HepG2 (cell line): ENCODE measurements at regions not wholly inside any gene's neighbourhood (a gene's known extent, or its start where the extent isn't known, plus 50 kb on each side); places are given as distances from the start of the nearest gene placed in this dataset.

Experiments used
- EP300 ChIP-seq, 3 experiments: sonication (generic) in 1 of 3; formaldehyde crosslinking in 1 of 3; IDR thresholded peaks; 2 replicates each; pipeline versions ENCODE4 v1.5.1 to v1.6.1; 2011 to 2020; ENCODE audit warnings: low read depth in 2 of 3, low read length in 2 of 3, borderline replicate concordance in 1 of 3, improper control_type of control experiment in 1 of 3, mild to moderate bottlenecking in 1 of 3, missing genetic modification reagents in 1 of 3, moderate library complexity in 1 of 3
- FOXM1 ChIP-seq: sonication (generic); formaldehyde crosslinking; IDR thresholded peaks from 2 replicates; pipeline ENCODE4 v1.5.0; 2020; ENCODE audit warnings: missing genetic modification reagents
- HIVEP1 ChIP-seq: sonication (generic); formaldehyde crosslinking; IDR thresholded peaks from 2 replicates; pipeline ENCODE4 v1.4.0; 2020; ENCODE audit warnings: mild to moderate bottlenecking, missing genetic modification reagents
- KMT2B ChIP-seq: IDR thresholded peaks from 2 replicates; pipeline ENCODE4 v1.6.1; 2016; ENCODE audit warnings: missing genetic modification reagents, missing compliant biosample characterization
- MBD4 ChIP-seq: IDR thresholded peaks from 2 replicates; pipeline ENCODE4 v1.6.1; 2012; ENCODE audit warnings: low read length, inconsistent platforms, borderline replicate concordance
- MEF2D ChIP-seq: sonication (generic); formaldehyde crosslinking; IDR thresholded peaks from 2 replicates; pipeline ENCODE4 v1.5.1; 2020; ENCODE audit warnings: mild to moderate bottlenecking, missing genetic modification reagents
- NFYB ChIP-seq: sonication (generic); formaldehyde crosslinking; IDR thresholded peaks from 2 replicates; pipeline ENCODE4 v1.4.0; 2020; ENCODE audit warnings: missing genetic modification reagents
- RXRA ChIP-seq: sonication (generic); formaldehyde crosslinking; IDR thresholded peaks from 2 replicates; pipeline ENCODE4 v1.5.1; 2020; ENCODE audit warnings: missing genetic modification reagents
- SATB2 ChIP-seq: sonication (generic); formaldehyde crosslinking; IDR thresholded peaks from 2 replicates; pipeline ENCODE4 v1.5.0; 2020; ENCODE audit warnings: missing genetic modification reagents
- SETDB1 ChIP-seq: sonication (generic); formaldehyde crosslinking; IDR thresholded peaks from 2 replicates; pipeline ENCODE4 v1.5.1; 2020; ENCODE audit warnings: missing genetic modification reagents, mild to moderate bottlenecking, borderline replicate concordance
- SOX6 ChIP-seq, 2 experiments: fragments of 450-650 bp in 1 of 2; sonication (generic) in 1 of 2; formaldehyde crosslinking in 1 of 2; IDR thresholded peaks; 2 replicates each; pipeline versions ENCODE4 v1.4.0 to v1.6.1; 2017 to 2020; ENCODE audit warnings: antibody characterized with exemption in 1 of 2, mild to moderate bottlenecking in 1 of 2, missing genetic modification reagents in 1 of 2
- TOE1 ChIP-seq: sonication (generic); formaldehyde crosslinking; IDR thresholded peaks from 2 replicates; pipeline ENCODE4 v1.4.0; 2020; ENCODE audit warnings: mild to moderate bottlenecking, missing genetic modification reagents
- ZMYM2 ChIP-seq: sonication (generic); formaldehyde crosslinking; IDR thresholded peaks from 2 replicates; pipeline ENCODE4 v1.8.0; 2022; ENCODE audit warnings: mild to moderate bottlenecking, missing genetic modification reagents
- ZNF503 ChIP-seq: sonication (generic); formaldehyde crosslinking; IDR thresholded peaks from 2 replicates; pipeline ENCODE4 v1.4.0; 2020; ENCODE audit warnings: missing genetic modification reagents
- ZNF772 ChIP-seq: sonication (generic); formaldehyde crosslinking; IDR thresholded peaks from 2 replicates; pipeline ENCODE4 v1.5.0; 2020; ENCODE audit warnings: mild to moderate bottlenecking, missing genetic modification reagents
- ZNF879 ChIP-seq: sonication (generic); formaldehyde crosslinking; IDR thresholded peaks from 2 replicates; pipeline ENCODE4 v1.8.1; 2023; ENCODE audit warnings: missing genetic modification reagents
- ZNF883 ChIP-seq: sonication (generic); formaldehyde crosslinking; IDR thresholded peaks from 2 replicates; pipeline ENCODE4 v1.5.1; 2020; ENCODE audit warnings: mild to moderate bottlenecking, missing genetic modification reagents; ENCODE audit errors: not compliant biosample characterization
- TF ChIP-seq, protein P1 (sequence below): sonication (generic); formaldehyde crosslinking; conservative IDR thresholded peaks from 2 replicates; pipeline ENCODE4 v1.4.0; 2020; ENCODE audit warnings: missing genetic modification reagents
- TF ChIP-seq, protein P2 (sequence below): IDR thresholded peaks from 2 replicates; pipeline ENCODE4 v1.6.1; 2016; ENCODE audit warnings: missing compliant biosample characterization, missing genetic modification reagents, borderline replicate concordance
- TF ChIP-seq, protein P3 (sequence below): sonication (generic); formaldehyde crosslinking; IDR thresholded peaks from 2 replicates; pipeline ENCODE4 v1.8.1; 2023; ENCODE audit warnings: mild to moderate bottlenecking, missing genetic modification reagents
- TF ChIP-seq, protein P4 (sequence below): fragments of 450-650 bp; IDR thresholded peaks from 2 replicates; pipeline ENCODE4 v1.6.1; 2016

DNA sequence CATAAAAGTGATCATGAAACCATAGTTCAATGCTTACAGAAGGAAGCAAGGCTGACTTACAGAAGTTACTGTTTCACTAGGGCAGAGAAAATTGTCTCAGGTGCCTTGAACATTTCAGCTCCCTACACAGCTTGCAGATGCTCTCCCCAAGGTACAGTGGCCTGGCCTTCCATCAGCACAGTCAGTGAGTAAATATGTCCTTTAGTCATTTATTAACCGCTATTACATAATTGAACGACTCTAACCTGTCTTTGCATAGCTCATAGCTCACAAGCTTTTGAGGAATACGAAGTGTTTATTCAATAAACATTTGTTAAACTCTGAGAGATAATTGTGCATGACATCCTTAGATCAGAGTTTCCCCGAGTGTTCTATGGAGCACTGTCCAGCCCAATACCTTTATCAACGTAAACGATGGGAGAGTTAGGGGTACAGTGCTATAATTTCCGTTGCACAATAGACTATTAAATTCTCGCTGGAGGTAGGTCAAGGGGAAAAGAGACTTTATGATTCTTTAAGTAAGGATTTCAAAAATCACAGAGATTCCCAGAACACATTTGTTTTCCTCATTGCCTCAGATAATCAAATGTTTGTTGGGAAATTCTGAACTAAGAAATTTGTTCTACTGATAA, 677.8 kb downstream of the TSN start (continued):
- TF ChIP-seq, protein P1, sequence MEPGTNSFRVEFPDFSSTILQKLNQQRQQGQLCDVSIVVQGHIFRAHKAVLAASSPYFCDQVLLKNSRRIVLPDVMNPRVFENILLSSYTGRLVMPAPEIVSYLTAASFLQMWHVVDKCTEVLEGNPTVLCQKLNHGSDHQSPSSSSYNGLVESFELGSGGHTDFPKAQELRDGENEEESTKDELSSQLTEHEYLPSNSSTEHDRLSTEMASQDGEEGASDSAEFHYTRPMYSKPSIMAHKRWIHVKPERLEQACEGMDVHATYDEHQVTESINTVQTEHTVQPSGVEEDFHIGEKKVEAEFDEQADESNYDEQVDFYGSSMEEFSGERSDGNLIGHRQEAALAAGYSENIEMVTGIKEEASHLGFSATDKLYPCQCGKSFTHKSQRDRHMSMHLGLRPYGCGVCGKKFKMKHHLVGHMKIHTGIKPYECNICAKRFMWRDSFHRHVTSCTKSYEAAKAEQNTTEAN (CRISPR knock-in tag) = no peak
- TF ChIP-seq, protein P2, sequence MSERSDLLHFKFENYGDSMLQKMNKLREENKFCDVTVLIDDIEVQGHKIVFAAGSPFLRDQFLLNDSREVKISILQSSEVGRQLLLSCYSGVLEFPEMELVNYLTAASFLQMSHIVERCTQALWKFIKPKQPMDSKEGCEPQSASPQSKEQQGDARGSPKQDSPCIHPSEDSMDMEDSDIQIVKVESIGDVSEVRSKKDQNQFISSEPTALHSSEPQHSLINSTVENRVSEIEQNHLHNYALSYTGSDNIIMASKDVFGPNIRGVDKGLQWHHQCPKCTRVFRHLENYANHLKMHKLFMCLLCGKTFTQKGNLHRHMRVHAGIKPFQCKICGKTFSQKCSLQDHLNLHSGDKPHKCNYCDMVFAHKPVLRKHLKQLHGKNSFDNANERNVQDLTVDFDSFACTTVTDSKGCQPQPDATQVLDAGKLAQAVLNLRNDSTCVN = no peak
- TF ChIP-seq MBD4 (no peak), EP300 (IDR thresholded peaks at IDR 0.05; ENCODE audit: low read depth in 2 of 2, low read length in 2 of 2) (peak in 1 of 2 experiments; percentile 82; a peak in 2 of 4 replicates), EP300 (CRISPR knock-in tag; IDR thresholded peaks at IDR 0.05; ENCODE audit: borderline replicate concordance) (no peak), FOXM1 (CRISPR knock-in tag) (no peak), SETDB1 (no peak), TOE1 (CRISPR knock-in tag) (0 out of 2 replicates have a peak, but pooled peaks have one; percentile 64), KMT2B (CRISPR knock-in tag) (no peak), HIVEP1 (CRISPR knock-in tag) (no peak), MEF2D (CRISPR knock-in tag) (peak; percentile 56; the same call in 1 of the 2 replicates), NFYB (CRISPR knock-in tag) (no peak), RXRA (CRISPR knock-in tag) (no peak; the same call in 1 of the 2 replicates), ZNF883 (no peak), SATB2 (peak; percentile 71; the same call in 1 of the 2 replicates), SOX6 (IDR thresholded peaks at IDR 0.05) (no peak), SOX6 (CRISPR knock-in tag; IDR thresholded peaks at IDR 0.05) (peak; percentile 91), ZNF879 (CRISPR knock-in tag) (no peak), ZNF503 (CRISPR knock-in tag) (peak; percentile 88), ZNF772 (CRISPR knock-in tag) (0 out of 2 replicates have a peak, but pooled peaks have one; percentile 60), ZMYM2 (CRISPR knock-in tag) (no peak)
- TF ChIP-seq, protein P3, sequence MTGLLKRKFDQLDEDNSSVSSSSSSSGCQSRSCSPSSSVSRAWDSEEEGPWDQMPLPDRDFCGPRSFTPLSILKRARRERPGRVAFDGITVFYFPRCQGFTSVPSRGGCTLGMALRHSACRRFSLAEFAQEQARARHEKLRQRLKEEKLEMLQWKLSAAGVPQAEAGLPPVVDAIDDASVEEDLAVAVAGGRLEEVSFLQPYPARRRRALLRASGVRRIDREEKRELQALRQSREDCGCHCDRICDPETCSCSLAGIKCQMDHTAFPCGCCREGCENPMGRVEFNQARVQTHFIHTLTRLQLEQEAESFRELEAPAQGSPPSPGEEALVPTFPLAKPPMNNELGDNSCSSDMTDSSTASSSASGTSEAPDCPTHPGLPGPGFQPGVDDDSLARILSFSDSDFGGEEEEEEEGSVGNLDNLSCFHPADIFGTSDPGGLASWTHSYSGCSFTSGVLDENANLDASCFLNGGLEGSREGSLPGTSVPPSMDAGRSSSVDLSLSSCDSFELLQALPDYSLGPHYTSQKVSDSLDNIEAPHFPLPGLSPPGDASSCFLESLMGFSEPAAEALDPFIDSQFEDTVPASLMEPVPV (CRISPR knock-in tag) = no peak
- TF ChIP-seq, protein P4, sequence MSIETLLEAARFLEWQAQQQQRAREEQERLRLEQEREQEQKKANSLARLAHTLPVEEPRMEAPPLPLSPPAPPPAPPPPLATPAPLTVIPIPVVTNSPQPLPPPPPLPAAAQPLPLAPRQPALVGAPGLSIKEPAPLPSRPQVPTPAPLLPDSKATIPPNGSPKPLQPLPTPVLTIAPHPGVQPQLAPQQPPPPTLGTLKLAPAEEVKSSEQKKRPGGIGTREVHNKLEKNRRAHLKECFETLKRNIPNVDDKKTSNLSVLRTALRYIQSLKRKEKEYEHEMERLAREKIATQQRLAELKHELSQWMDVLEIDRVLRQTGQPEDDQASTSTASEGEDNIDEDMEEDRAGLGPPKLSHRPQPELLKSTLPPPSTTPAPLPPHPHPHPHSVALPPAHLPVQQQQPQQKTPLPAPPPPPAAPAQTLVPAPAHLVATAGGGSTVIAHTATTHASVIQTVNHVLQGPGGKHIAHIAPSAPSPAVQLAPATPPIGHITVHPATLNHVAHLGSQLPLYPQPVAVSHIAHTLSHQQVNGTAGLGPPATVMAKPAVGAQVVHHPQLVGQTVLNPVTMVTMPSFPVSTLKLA = no peak
